NCI-H82 treated with DMSO at 0.1 percent for 48 hours (cell line): ENCODE measurements at regions not wholly inside any gene's neighbourhood (a gene's known extent, or its start where the extent isn't known, plus 50 kb on each side); places are given as distances from the start of the nearest gene placed in this dataset.
A peak's percentile ranks its signal among the peaks of the same experiment; 100 is the strongest.
"Not testable (repeated sequence)": the region's sequence is repeated elsewhere in the genome, so short reads cannot be mapped to it uniquely, and the experiment has no call there.

Experiments used
- DNase-seq: peaks from one replicate; lab custom pipeline; 2025; ENCODE audit not compliant: unreplicated experiment; lab: John Stamatoyannopoulos, UW

DNA sequence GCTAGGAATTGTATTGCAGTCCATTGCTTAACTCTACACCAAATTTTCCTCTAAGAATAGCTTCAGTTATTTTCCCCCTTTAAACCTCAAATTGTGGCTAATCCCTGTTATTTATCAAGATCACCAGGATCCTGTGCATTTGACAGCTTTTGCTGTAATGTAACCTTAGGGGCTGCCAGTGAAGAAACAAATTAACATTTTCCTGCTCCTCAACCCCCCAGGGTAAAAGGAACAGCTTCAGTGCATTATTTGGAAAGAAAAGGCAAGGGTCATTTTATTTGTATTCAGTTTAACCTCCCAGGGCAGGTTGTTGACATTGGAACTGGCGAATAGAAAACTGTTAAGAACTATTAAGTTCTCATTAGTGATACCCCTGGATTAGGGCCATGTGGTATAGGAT is 57.0 kb downstream of the PCDH20 start:
- no peak for DNase-seq

DNA sequence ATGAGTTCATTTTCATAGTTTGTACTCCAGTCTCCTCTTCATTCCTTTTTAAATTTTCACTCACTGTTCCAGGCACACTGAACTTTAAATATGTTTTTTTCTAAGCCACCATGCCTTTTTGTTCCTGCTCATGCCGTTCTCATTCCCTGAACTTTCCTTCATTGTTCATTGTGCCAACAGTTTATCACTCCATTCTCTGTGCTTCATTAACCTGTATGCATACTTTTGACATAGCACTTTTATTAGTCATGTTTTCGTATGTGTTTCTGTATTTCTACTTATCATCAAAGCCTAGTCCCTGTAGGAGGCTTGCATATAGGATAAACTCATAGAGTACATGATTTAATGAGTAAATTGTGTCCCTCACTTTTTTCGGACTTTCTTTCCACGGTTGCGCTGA is 65.3 kb downstream of the PCDH20 start:
- DNase-seq, result no peak

DNA sequence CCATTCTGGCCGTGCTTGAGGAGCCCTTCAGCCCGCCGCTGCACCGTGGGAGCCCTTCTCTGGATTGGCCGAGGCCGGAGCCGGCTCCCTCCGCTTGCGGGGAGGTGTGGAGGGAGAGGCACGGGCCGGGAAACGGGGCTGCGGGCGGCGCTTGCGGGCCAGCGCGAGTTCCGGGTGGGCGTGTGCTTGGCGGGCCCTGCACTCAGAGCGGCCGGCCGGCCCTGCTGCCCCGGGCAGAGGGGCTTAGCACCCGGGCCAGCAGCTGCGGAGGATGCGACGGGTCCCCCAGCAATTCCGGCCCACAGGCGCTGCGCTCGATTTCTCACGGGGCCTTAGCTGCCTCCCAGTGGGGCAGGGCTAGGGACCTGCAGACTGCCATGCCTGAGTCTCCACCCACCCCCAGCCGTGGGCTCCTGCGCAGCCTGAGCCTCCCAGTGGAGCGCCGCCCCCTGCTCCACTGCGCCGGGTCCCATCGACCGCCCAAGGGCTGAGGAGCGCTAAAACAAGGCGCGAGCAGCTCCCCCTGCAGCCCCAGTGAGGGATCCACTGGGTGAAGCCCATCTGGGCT is 76.5 kb downstream of the PCDH20 start:
- peak; percentile 41 for DNase-seq

DNA sequence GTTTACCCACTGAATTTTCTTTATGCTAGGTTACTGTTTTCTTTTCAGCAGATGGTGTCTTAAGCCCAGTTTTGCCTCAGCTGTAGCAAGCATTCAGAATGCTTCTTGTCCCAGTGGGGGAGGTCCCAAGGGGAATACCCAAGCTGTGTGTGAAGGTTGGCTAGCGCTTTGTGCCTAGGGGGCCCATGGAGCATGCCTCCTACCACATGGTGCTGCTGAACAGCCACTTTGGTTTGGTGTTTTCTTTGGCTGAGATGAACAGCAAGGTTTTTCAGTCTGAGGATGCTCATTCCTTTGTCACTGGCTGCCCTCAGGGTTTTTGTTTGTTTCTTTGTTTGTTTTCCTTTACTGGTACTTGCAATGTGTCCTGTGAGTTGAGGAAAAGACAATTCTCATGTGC is 99.0 kb downstream of the PCDH20 start:
- no peak for DNase-seq

DNA sequence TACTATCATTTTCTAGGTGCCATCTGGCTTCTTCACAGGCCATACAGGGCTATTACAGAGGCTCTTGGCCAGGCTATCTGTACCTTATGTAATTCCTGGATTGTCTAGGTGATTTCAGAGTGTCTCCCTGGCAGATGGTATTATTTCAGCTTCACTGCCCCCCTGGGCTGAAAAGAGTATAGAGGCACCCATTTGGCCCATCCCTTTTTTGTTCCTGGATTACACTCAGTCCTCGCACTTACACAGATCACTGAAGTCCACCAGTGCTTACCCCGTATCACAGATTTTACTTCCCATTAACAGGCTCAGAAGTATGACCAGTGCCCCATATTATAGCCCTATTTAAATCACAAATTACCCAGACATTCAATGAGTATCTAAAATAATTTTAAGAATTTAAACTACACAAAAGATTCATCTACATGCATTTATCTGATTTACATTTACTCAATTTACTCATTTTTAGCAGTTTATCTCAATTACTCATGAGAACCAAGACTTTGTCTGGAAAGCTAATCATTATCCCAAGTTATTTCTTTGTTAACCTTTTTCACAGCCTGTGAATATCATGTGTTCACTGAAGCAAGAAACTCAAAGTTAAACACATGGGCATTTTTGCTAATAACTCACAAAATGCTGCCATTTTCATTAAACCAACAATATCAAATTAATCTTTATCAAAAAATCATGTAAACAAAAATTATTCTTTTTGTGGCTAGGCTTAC is 121.0 kb downstream of the PCDH20 start:
- no peak for DNase-seq

DNA sequence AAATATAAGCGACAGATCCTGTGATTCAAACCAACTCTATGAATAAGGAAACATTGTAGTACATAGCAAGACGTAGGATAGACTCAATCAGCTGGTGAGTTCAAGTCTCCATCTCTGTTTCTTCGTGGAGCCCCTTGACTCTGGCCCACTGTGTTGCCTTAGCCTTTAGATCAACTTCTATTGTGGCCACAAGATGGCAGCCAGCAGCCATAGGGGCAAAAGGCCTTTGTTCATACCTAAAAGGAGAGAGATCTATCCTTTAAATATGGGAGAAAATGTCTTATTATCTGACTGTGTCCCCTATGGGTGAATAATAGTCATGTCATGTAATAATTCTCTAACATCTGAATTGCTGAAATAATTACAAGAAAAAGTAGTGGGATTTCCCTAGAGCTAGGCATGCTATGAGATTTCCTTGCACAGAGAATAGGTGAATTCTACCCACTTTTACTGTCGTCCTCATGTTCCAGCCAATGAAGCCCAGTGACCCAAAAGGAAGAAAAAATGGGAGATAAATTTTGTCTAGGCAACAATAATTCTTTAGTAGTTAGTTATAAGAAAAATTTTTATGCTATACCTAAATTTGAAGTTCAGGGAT is 129.4 kb downstream of the PCDH20 start:
- no peak for DNase-seq

DNA sequence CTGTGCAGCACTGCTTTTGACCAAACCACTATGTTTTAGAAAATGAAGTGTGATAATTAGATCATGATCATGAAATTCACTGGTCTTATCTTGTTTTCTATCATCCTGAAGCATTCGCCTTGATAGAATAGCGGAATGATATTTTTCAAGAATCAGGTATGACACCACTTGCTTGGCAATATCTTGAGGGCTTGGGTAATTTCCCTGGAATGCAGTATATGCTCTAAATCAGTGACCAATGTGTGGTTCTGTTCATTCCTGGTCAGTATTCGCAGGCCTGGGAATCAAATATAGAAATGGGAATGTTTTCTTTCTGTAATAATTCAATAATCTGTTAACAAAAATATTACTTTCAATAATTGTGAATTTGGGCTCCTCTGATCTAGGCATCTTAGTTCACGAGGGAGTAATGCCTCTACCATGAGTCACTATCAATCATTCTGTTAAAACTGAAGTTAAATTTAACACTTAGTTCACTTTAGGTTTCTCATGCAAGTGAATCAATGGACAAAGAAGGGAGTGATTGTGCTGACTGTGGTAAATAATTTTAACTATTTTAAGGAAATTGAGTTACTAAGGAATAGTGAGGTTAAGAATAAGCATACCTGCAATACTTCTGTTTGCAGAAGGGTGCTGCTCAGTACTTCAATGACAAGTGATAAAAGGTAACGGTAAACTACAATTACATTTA is 137.9 kb downstream of the PCDH20 start:
- DNase-seq, result no peak

DNA sequence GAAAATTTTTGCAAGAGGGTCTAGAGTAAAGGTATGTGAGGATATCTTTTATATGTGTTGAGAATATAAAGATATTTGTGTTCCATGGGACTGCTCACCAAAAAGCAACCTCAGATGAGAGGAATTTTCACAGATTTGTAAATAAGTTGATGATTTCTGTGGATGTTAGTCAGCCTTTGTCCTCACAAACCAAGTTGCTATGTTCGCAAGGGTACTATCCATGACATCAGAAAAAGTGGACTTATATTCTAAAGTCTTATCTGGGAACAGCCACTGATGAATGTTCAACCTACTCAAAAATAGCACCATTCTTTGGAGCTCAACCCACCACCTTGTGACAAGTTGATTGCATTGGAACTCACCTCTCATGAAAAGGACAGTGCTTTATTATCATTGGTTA is 138.6 kb downstream of the PCDH20 start:
- DNase-seq, result no peak

DNA sequence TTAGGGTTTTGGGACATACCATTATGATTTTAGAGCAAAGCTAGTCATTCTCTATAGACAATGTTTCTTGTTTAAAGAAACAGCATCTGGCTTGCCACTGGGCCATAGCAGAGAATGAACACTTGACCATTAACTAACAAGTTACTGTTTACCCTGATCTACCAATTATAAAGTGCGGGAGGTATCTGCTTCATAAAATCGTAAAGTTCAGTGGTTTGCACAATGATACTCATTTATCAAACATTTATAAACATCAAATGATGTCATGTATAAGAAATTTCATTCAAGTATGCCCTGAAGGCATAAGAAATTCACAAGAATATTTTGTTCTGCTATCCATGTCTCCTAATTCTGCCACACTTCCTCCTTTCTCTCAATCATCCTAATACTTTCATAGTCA is 139.2 kb downstream of the PCDH20 start:
- DNase-seq, result no peak

DNA sequence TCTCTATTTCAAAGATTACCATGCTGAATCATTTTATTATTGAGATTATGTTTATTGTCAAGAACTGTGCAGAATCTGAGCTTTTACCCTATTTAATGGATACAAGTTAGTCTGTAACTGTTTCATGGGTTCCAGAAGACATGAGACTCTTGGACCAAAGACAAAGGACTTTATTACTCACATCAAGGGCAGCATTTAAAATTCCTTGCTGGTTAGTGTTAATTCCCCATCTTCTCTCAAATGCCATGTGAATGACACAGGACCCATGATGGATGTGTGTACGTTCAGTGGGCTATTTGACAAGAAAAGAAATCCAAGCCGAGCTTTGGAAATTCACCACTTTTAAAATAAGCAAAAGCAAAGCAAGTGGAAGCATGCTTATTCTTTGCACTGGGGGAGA is 139.9 kb downstream of the PCDH20 start:
- no peak for DNase-seq

DNA sequence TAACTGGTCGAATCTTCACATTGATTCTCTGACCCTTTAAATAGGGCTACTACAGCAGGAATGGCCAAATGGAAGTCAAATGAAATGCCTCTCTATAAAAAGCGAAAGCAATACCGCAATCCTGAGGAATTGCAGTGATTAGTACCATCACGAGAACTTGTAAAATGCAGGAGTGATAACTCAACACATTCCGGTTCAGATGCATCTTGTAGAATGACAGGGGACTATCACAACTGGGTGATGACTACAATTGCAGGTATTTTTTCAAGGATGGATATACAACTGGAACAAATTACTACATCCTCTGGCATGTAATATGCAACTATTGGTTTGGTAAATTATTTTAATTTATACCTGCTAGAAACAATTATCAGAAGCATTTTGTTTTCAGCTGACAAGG is 140.4 kb downstream of the PCDH20 start:
- no peak for DNase-seq

DNA sequence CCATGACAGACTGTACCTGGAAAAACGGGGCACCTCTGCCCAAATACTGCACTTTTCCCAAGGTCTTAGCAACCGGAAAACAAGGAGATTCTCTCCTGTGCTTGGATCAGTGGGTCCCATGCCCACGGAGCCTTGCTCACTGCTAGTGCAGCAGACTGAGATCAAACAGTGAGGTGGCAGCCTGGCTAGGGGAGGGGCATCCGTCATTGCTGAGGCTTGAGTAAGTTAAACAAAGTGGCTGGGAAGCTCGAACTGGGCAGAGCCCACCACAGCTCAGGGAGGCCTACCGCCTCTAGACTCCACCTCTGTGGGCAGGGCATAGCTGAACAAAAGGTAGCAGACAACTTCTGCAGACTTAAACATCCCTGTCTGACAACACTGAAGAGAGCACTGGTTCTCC is 148.8 kb downstream of the PCDH20 start:
- DNase-seq, result not testable (repeated sequence)

DNA sequence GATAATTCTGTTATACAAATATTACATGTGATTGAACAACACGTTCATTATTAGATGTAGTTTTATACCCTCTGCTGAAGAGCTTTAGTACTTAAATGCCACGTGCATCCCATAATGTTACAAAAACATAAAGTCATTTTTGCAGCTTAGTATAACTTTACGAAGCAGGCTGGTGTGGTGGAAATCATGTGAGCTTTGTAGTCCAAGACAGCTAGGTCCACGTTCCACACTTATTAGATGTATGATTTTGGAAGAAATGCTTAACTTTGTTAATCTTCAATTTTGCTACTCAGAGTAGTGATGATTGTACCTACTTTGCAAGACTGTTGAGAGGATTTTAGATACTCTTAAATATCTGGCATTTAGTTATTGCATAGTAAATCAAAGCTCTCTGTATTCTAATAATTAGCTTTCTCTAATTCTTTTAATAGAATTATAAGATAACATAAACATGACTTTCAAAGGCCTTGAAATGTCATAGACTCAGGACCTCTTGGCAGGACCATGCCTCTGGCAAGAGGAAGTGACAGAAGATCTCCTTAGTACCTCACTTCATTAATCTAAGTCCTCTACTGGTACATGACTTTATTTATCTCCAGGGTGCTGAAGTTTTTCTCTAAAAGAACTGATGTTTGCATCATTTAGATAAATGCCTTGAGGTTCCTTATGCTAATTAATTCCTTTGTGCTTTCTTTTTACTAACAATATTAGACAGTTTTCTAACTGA is 153.7 kb downstream of the PCDH20 start:
- no peak for DNase-seq

DNA sequence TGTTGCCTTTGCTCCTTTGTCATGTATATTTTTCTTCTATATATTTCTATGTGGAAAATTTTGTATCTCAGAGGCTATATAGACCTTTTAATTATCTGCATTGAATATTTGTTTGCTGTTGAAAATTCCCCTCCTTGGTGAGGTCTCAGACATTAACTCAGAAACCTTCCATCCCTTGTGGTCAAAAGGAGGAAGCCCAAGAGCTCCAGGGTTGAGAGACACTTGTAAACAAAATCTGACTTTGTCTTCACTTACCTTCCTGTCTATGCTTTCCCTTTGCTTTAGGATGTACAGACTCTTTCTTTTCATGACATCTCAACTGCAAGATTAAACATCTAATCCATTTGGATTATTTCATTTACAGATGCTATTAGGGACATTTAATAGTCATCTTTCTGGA is 157.5 kb downstream of the PCDH20 start:
- DNase-seq, result no peak

DNA sequence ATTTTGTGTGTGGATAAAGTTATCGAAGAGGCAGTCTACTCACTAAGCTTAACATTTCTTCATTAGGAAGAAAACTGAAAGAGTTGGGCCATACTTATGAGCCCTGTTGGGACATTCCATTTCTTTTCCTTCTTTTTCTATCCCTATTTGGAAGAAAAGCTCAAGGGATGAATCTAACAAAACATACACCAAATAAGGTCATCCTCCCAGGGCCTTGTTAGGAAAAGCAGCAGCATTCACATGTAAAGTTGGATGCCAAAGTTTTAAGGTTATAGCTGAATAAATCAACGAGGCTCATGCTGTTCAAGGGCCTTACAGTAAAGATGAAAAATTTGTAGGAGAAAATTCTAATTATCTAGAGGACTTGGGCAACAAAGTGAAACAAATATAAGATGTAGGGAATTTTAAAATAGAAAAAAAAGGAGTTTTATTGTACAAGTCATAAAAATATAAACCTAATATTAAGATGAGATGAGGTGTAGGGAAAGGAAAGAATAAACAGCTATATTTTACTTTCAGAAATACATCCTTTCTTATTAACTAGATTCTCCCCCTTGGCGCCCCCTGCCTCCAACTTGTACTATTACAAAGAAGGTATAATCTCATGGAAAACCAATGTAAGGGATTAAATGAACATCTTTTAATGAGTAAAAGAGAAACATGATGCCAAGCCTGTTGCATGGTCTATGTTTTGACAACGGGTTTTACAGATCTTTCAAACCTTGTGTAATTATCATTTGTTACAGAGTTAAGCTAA is 160.4 kb downstream of the PCDH20 start:
- peak; percentile 20 for DNase-seq

DNA sequence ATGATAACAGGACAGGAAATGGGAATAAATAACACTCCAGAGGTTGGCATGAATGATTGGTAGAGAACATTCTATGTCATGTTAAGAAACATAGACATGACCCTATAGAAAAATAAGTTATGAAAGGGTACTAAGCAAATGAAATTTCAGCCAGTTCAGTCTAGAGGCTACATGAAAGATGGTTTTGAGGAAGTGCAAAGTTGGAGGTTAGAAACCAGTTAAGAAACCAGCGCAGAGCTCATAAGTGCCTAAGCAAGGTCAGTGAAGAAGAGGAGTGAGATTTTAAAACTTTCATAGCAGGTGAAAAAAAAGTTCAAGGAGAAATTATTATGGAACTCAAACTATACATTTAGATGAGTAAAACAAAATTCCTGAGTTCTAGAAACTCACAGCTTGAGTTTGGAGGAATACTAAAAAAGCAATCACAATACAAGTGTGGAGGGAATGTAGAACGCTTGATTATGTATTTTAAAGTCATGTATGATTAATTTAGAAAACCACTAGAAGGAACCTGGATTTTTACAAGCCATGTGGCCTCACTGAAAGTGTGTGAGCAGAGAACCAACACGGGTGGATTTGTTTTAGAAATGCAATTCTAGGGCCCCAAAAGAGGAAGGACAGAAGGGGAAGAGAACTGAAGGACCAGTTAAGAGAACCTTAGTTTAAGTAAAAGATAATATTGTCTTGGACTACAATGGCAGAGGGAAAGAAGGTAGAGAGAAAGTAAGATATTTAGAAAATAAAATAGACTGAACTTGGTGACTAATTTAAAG is 162.4 kb downstream of the PCDH20 start:
- DNase-seq, result no peak

DNA sequence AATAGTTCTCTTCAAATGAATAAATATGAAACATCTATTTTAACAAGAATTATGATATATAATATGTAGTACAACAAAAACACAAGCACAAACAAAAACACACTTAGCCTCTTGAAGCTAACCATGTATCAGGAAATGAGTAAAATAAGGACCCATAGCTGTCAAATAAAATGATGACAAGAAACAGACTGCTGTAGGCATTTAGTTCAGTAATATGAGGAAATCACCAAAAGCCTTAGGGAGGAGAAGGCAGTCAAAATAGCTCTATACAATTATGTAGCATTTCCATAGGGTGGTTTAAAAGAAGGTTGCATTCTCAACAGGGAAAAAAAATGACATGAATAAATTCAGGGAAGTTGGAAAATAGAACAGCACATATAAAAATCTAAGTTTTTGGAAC is 163.4 kb downstream of the PCDH20 start:
- DNase-seq, result no peak

DNA sequence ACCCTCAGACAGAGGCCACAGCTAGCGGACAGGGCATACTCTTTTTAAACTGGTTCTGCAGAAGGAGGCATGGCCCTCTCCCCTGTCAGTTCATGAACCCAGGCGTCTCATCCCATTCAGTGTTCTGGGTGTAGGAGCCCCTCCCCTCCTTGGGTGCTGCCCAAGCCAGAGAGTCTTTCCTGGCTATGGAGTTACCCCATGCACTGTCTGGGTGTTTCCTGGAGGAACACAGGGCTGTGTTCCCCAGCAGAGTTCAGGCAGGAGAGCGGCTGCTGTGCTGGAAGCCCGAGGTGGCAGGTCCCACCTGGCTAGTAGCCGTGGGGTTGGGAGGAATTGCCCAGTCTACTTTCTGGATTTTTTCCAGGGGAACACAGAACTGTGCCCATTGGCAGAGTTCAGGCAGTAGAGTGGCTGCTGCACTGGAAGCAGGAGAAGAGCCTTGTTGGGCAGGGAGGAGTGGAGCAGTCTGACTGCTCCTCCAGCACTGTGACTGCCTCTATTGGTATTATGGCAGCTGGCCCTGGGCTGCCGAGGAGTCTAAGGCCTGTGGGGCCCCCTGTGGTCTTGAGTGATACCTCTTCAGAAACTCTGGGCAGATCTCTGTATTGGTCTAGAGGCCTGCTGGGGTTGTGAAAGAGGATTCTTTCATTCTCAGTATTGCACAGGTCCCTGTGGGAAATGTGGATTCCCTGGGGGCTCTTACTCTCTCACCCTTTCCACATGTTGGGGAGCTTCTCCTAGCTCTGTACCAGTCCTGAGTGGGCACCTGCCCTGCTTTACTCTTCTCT is 168.3 kb downstream of the PCDH20 start:
- no peak for DNase-seq

DNA sequence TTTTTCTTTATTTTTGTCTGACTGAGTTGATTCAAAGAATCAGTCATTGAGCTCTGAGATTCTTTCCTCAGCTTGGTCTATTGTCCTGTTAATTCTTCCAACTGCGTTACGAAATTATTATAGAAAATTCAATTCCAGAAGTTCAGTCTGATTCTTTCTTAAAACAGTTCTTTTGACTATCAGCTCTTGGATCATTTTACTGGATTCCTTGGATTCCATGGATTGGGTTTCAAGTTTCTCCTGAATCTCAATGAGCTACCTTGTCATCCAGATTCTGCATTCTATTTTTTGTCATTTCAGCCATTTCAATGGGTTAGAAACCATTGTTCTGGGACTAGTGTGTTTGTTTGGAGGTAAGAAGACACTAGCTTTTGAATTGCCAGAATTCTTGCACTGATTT is 169.3 kb downstream of the PCDH20 start:
- no peak for DNase-seq
